ENCODE measurements at regions not wholly inside any gene's neighbourhood (a gene's known extent, or its start where the extent isn't known, plus 50 kb on each side); places are given as distances from the start of the nearest gene placed in this dataset.

DNA sequence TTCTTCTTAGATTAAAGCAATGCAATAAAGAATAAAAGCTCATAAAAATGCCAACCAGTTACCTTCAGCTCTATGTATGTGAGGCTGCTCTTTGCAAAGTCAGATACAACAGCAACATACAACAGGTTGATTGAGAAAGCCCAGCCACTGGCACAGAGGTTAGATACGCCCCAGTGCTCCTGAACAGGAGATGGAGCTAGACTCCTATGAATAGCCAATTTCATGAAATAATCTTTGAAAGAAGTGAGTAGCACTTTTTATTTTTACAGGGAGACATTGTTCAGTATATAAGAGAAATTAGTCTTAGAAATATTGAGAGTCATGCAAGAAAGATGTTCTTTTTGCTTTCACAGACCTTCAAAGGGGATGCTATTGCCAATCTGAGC lies 362.4 kb upstream of the MEX3C start:
- TF ChIP-seq, protein P1, sequence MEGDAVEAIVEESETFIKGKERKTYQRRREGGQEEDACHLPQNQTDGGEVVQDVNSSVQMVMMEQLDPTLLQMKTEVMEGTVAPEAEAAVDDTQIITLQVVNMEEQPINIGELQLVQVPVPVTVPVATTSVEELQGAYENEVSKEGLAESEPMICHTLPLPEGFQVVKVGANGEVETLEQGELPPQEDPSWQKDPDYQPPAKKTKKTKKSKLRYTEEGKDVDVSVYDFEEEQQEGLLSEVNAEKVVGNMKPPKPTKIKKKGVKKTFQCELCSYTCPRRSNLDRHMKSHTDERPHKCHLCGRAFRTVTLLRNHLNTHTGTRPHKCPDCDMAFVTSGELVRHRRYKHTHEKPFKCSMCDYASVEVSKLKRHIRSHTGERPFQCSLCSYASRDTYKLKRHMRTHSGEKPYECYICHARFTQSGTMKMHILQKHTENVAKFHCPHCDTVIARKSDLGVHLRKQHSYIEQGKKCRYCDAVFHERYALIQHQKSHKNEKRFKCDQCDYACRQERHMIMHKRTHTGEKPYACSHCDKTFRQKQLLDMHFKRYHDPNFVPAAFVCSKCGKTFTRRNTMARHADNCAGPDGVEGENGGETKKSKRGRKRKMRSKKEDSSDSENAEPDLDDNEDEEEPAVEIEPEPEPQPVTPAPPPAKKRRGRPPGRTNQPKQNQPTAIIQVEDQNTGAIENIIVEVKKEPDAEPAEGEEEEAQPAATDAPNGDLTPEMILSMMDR (IDR thresholded peaks at IDR 0.05; ENCODE audit: low read depth, low read length, poor library complexity, severe bottlenecking) = no peak
- no peak for TF ChIP-seq EZH2phosphoT487 (IDR thresholded peaks at IDR 0.05; ENCODE audit: borderline replicate concordance, low read length)

All from DOHH2 (cell line).